GM12878 (cell line): ENCODE measurements at regions not wholly inside any gene's neighbourhood (a gene's known extent, or its start where the extent isn't known, plus 50 kb on each side); places are given as distances from the start of the nearest gene placed in this dataset.

Experiments
- ATAC-seq: fragments of 200-7000 bp; cut with Tn5 transposase; 3 replicates; pipeline ENCODE4 v1.9.1; 2020; ENCODE audit warnings: mild to moderate bottlenecking, moderate library complexity
- BruUV-seq: library from RNA; stranded (reverse); fragments of 400-500 nt; replicated peaks from 2 replicates; lab custom pipeline; 2021; lab: Mats Ljungman, UMichigan
- CTCF ChIA-PET: fragments of 300-600 bp; sonication (Branson Sonifier 250); formaldehyde crosslinking; extraction: SDS; loops from one replicate; lab custom pipeline; 2021; ENCODE audit warnings: inconsistent platforms; lab: Yijun Ruan, JAX
- POLR2A ChIA-PET: fragments of 350-600 bp; formaldehyde crosslinking; extraction: SDS; loops from one replicate; lab custom pipeline; 2021; ENCODE audit warnings: inconsistent platforms; lab: Charles Lee
- RAD21 ChIA-PET: fragments of 300-600 bp; sonication (Branson Sonifier 250); formaldehyde crosslinking; loops from one replicate; lab custom pipeline; 2023; ENCODE audit warnings: antibody characterized with exemption; ENCODE audit not compliant: unreplicated experiment; lab: Charles Lee
- SMC1A ChIA-PET: fragments of 300-600 bp; sonication (Branson Sonifier 250); formaldehyde crosslinking; loops from one replicate; lab custom pipeline; 2023; ENCODE audit not compliant: unreplicated experiment, uncharacterized antibody; lab: Charles Lee
- DNase-seq: peaks from one replicate; pipeline ENCODE4 v3.0.0-alpha.2; 2011; ENCODE audit warnings: low read depth, low spot score
- FAIRE-seq: peaks from 3 replicates; lab custom pipeline; 2011; peaks lifted over from hg19 to GRCh38; lab: Jason Lieb, UNC
- H2AFZ ChIP-seq: 2 replicates; pipeline ENCODE4 v1.6.0; 2011; ENCODE audit warnings: low read depth, low read length, control low read depth; ENCODE audit not compliant: control insufficient read depth
- H3K27ac ChIP-seq: 2 replicates; pipeline ENCODE4 v1.5.1; 2011; ENCODE audit warnings: control low read depth; ENCODE audit not compliant: control insufficient read depth, insufficient read depth
- H3K27me3 ChIP-seq, 2 experiments: replicated peaks in 1 of 2; 2 replicates each; pipeline versions ENCODE4 v1.6.0 to v1.6.1; 2011; ENCODE audit warnings: low read length in 1 of 2; ENCODE audit not compliant: control insufficient read depth in 2 of 2, insufficient read depth in 2 of 2
- H3K36me3 ChIP-seq, 2 experiments: 2 replicates each; pipeline ENCODE4 v1.5.1; 2011; ENCODE audit warnings: low read length in 1 of 2; ENCODE audit not compliant: control insufficient read depth in 2 of 2, insufficient read depth in 2 of 2
- H3K4me1 ChIP-seq: 2 replicates; pipeline ENCODE4 v1.6.1; 2011; ENCODE audit warnings: mild to moderate bottlenecking, low read length, moderate library complexity, mixed read lengths; ENCODE audit not compliant: control insufficient read depth, insufficient read depth
- H3K4me2 ChIP-seq: 2 replicates; pipeline ENCODE4 v1.6.0; 2011; ENCODE audit warnings: control low read depth; ENCODE audit not compliant: control insufficient read depth, insufficient read depth
- H3K4me3 ChIP-seq: fragments of 200-600 bp; sonication (generic); 2 replicates; pipeline ENCODE4 v1.5.1; 2016
- H3K79me2 ChIP-seq: 2 replicates; pipeline ENCODE4 v1.6.0; 2011; ENCODE audit warnings: low read length; ENCODE audit not compliant: control insufficient read depth, insufficient read depth
- H3K9ac ChIP-seq: 2 replicates; pipeline ENCODE4 v1.8.0; 2011; ENCODE audit warnings: low read length, control low read depth, mixed read lengths; ENCODE audit not compliant: control insufficient read depth, insufficient read depth
- H3K9me3 ChIP-seq: replicated peaks from 3 replicates; pipeline ENCODE4 v1.5.1; 2011; ENCODE audit warnings: mild to moderate bottlenecking, low read length; ENCODE audit not compliant: control insufficient read depth, insufficient read depth
- H4K20me1 ChIP-seq: 2 replicates; pipeline ENCODE4 v1.6.0; 2011; ENCODE audit not compliant: control insufficient read depth, insufficient read depth
- E4F1 ChIP-seq: fragments of 450-650 bp; IDR thresholded peaks from 2 replicates; pipeline ENCODE4 v1.6.1; 2018; ENCODE audit warnings: borderline replicate concordance, mild to moderate bottlenecking; ENCODE audit not compliant: partially characterized antibody
- HDAC2 ChIP-seq: fragments of 200-600 bp; sonication (generic); IDR thresholded peaks from 2 replicates; pipeline ENCODE4 v1.6.1; 2017
- IKZF1 ChIP-seq: fragments of 450-650 bp; conservative IDR thresholded peaks from 2 replicates; pipeline ENCODE4 v1.6.1; 2017; ENCODE audit warnings: antibody characterized with exemption, mild to moderate bottlenecking
- LARP7 ChIP-seq: fragments of 450-650 bp; IDR thresholded peaks from 2 replicates; pipeline ENCODE4 v1.6.1; 2017; ENCODE audit warnings: mild to moderate bottlenecking
- NBN ChIP-seq: fragments of 450-650 bp; IDR thresholded peaks from 2 replicates; pipeline ENCODE4 v1.6.1; 2016
- NRF1 ChIP-seq: conservative IDR thresholded peaks from 2 replicates; pipeline ENCODE4 v1.6.1; 2011; ENCODE audit warnings: mild to moderate bottlenecking, low read depth, low read length, improper control_type of control experiment
- RUNX3 ChIP-seq: IDR thresholded peaks from 2 replicates; pipeline ENCODE4 v1.6.1; 2012; ENCODE audit warnings: low read length, inconsistent platforms
- SKIL ChIP-seq: fragments of 450-650 bp; IDR thresholded peaks from 2 replicates; pipeline ENCODE4 v1.6.1; 2017; ENCODE audit warnings: mild to moderate bottlenecking, low read depth, inconsistent platforms; ENCODE audit not compliant: poor library complexity, severe bottlenecking
- TARDBP ChIP-seq: IDR thresholded peaks from 2 replicates; pipeline ENCODE4 v1.6.1; 2016; ENCODE audit warnings: borderline replicate concordance
- TBL1XR1 ChIP-seq: IDR thresholded peaks from 2 replicates; pipeline ENCODE4 v1.6.1; 2012; ENCODE audit warnings: low read depth, low read length, improper control_type of control experiment
- TCF7 ChIP-seq: IDR thresholded peaks from 2 replicates; pipeline ENCODE4 v1.6.1; 2014; ENCODE audit warnings: antibody characterized with exemption, borderline replicate concordance
- ZNF217 ChIP-seq: fragments of 450-650 bp; IDR thresholded peaks from 2 replicates; pipeline ENCODE4 v1.6.1; 2017; ENCODE audit warnings: antibody characterized with exemption, mild to moderate bottlenecking
- WGBS: methylation state at CpG from one replicate; pipeline ENCODE4 v1.1.6; 2016; ENCODE audit warnings: low lambda C conversion rate; ENCODE audit not compliant: insufficient replicate concordance, insufficient coverage; ENCODE audit errors: missing lambda C conversion rate; 5-methylcytosine and 5-hydroxymethylcytosine counted together
- in situ Hi-C: fragments of 300-500 bp; cut with MboI; formaldehyde crosslinking; loops from 9 replicates; pipeline ENCODE4 v1.14.3; 2018; ENCODE audit warnings: mixed read lengths
- intact Hi-C: fragments of 100-400 bp; cut with micrococcal nuclease; formaldehyde crosslinking; loops from one replicate; pipeline ENCODE4 v1.14.2; 2022; ENCODE audit not compliant: unreplicated experiment

- peak; percentile 67 for ATAC-seq
- peaks cover 4% of the 10 kb centered on the region for H3K4me1 ChIP-seq
- no peaks in the 10 kb centered on the region for H4K20me1 ChIP-seq
- H3K27ac ChIP-seq, result no peak overlapping the region
- intact Hi-C loops (no loop called here), in situ Hi-C loops (no loop called here)
- SMC1A ChIA-PET, result no interaction called here
- no peak overlapping the region for H3K4me3 ChIP-seq
- no peak overlapping the region for H3K9ac ChIP-seq
- BruUV-seq, result no TSS peak
- no peaks in the 10 kb centered on the region for H3K36me3 ChIP-seq
- H3K79me2 ChIP-seq, result no peaks in the 10 kb centered on the region
- FAIRE-seq, result no peak
- under 1% methylated on average over 8 of the region's 8 CpGs for WGBS
- POLR2A ChIA-PET, result interaction anchor here (0.5 kb wide), 1 partner anchor 673 kb away, joined by 3 read pairs; no protein-coding TSS in a partner anchor
- TF ChIP-seq HDAC2, result no peak
- no peak for TF ChIP-seq RUNX3
- no peak for TF ChIP-seq ZNF217
- TF ChIP-seq NRF1, result no peak
- no peak for TF ChIP-seq TARDBP
- TF ChIP-seq SKIL, result no peak
- TF ChIP-seq TBL1XR1, result no peak
- no peak for TF ChIP-seq NBN
- no peak for TF ChIP-seq TCF7
- TF ChIP-seq LARP7, result no peak
- no peak for TF ChIP-seq IKZF1
- TF ChIP-seq E4F1, result no peak
- DNase-seq, result peak; percentile 12
- H3K9me3 ChIP-seq, result no peaks in the 10 kb centered on the region
- CTCF ChIA-PET, result interaction anchor here (1.4 kb wide), 1 partner anchor 23 kb away, joined by 3 read pairs; no protein-coding TSS in a partner anchor
- H3K27me3 ChIP-seq, result no peaks in the 10 kb centered on the region
- H2AFZ ChIP-seq, result no peak overlapping the region; the same call in 1 of the 2 replicates
- RAD21 ChIA-PET, result no interaction called here
- peak overlapping the region; percentile 17; the same call in 1 of the 2 replicates for H3K4me2 ChIP-seq
Measured at GRCh38 chr2:6780765-6781274, 84.9 kb downstream of the CMPK2 start.
